ENCODE measurements at regions not wholly inside any gene's neighbourhood (a gene's known extent, or its start where the extent isn't known, plus 50 kb on each side); places are given as distances from the start of the nearest gene placed in this dataset.

GRCh38 chr5:3944930-3945329, 349.3 kb downstream of the IRX1 start:
- Histone ChIP-seq H3K56ac (ENCODE audit: low read length) (no peak overlapping the region), H2BK5ac (ENCODE audit: low read length) (no peak overlapping the region), H3K4ac (ENCODE audit: low read depth, low read length) (no peak overlapping the region), H3K36me3 (ENCODE audit: control insufficient read depth, insufficient read depth, low read length) (no peaks in the 10 kb centered on the region), H4K5ac (ENCODE audit: low read length) (no peak overlapping the region), H3K79me1 (ENCODE audit: low read length) (no peaks in the 10 kb centered on the region), H3K23ac (ENCODE audit: low read length) (no peak overlapping the region), H4K8ac (ENCODE audit: low read depth, low read length) (no peak overlapping the region), H2AK5ac (ENCODE audit: low read length) (no peak overlapping the region), H3K9ac (ENCODE audit: low read length) (no peak overlapping the region), H3K79me2 (ENCODE audit: control insufficient read depth, insufficient read depth, low read length) (no peaks in the 10 kb centered on the region), H3K27ac (ENCODE audit: low read depth, low read length) (no peak overlapping the region), H3K27me3 (ENCODE audit: insufficient read depth, low read length, poor library complexity) (no peaks in the 10 kb centered on the region), H3K18ac (ENCODE audit: low read length) (no peak overlapping the region), H3K4me2 (ENCODE audit: low read length) (no peak overlapping the region), H3K4me1 (ENCODE audit: control insufficient read depth, low read depth, low read length) (no peaks in the 10 kb centered on the region), H2BK120ac (ENCODE audit: low read depth, low read length) (no peak overlapping the region), H2BK15ac (replicated peaks; ENCODE audit: low read depth) (no peak overlapping the region), H3K4me3 (ENCODE audit: low read length) (no peak overlapping the region)
- no peak for DNase-seq
- no CpG with 5 or more reads among the region's 13 CpGs for WGBS (ENCODE audit: extremely low coverage, insufficient coverage, low lambda C conversion rate)

GRCh38 chr5:3948838-3949237, 353.2 kb downstream of the IRX1 start:
- no peak overlapping the region for H2AK5ac ChIP-seq (ENCODE audit: low read length)
- no peak overlapping the region for H3K27ac ChIP-seq (ENCODE audit: low read depth, low read length)
- no peaks in the 10 kb centered on the region for H3K27me3 ChIP-seq (ENCODE audit: insufficient read depth, low read length, poor library complexity)
- no peaks in the 10 kb centered on the region for H3K79me1 ChIP-seq (ENCODE audit: low read length)
- H3K4me2 ChIP-seq (ENCODE audit: low read length) = no peak overlapping the region
- no peak overlapping the region for H2BK15ac ChIP-seq (replicated peaks; ENCODE audit: low read depth)
- no peak overlapping the region for H3K56ac ChIP-seq (ENCODE audit: low read length)
- H3K4me3 ChIP-seq (ENCODE audit: low read length) = no peak overlapping the region
- H3K4me1 ChIP-seq (ENCODE audit: control insufficient read depth, low read depth, low read length) = no peaks in the 10 kb centered on the region
- H3K23ac ChIP-seq (ENCODE audit: low read length) = no peak overlapping the region
- no peak overlapping the region for H2BK120ac ChIP-seq (ENCODE audit: low read depth, low read length)
- no peaks in the 10 kb centered on the region for H3K36me3 ChIP-seq (ENCODE audit: control insufficient read depth, insufficient read depth, low read length)
- no peak overlapping the region for H4K5ac ChIP-seq (ENCODE audit: low read length)
- H2BK5ac ChIP-seq (ENCODE audit: low read length) = no peak overlapping the region
- H3K79me2 ChIP-seq (ENCODE audit: control insufficient read depth, insufficient read depth, low read length) = no peaks in the 10 kb centered on the region
- no peak for DNase-seq
- no CpG with 5 or more reads among the region's 4 CpGs for WGBS (ENCODE audit: extremely low coverage, insufficient coverage, low lambda C conversion rate)
- H4K8ac ChIP-seq (ENCODE audit: low read depth, low read length) = no peak overlapping the region
- no peak overlapping the region for H3K4ac ChIP-seq (ENCODE audit: low read depth, low read length)
- no peak overlapping the region for H3K18ac ChIP-seq (ENCODE audit: low read length)
- no peak overlapping the region for H3K9ac ChIP-seq (ENCODE audit: low read length)

- Histone ChIP-seq H3K4ac (ENCODE audit: low read depth, low read length) (no peak overlapping the region), H3K4me2 (ENCODE audit: low read length) (no peak overlapping the region), H3K9ac (ENCODE audit: low read length) (no peak overlapping the region), H3K27me3 (ENCODE audit: insufficient read depth, low read length, poor library complexity) (no peaks in the 10 kb centered on the region), H3K23ac (ENCODE audit: low read length) (no peak overlapping the region), H3K79me1 (ENCODE audit: low read length) (no peaks in the 10 kb centered on the region), H2BK5ac (ENCODE audit: low read length) (no peak overlapping the region), H2BK120ac (ENCODE audit: low read depth, low read length) (no peak overlapping the region), H3K4me3 (ENCODE audit: low read length) (no peak overlapping the region), H4K8ac (ENCODE audit: low read depth, low read length) (no peak overlapping the region), H3K27ac (ENCODE audit: low read depth, low read length) (no peak overlapping the region), H4K5ac (ENCODE audit: low read length) (no peak overlapping the region), H2AK5ac (ENCODE audit: low read length) (no peak overlapping the region), H3K18ac (ENCODE audit: low read length) (no peak overlapping the region), H3K56ac (ENCODE audit: low read length) (no peak overlapping the region), H3K4me1 (ENCODE audit: control insufficient read depth, low read depth, low read length) (no peaks in the 10 kb centered on the region), H2BK15ac (replicated peaks; ENCODE audit: low read depth) (no peak overlapping the region), H3K36me3 (ENCODE audit: control insufficient read depth, insufficient read depth, low read length) (no peaks in the 10 kb centered on the region), H3K79me2 (ENCODE audit: control insufficient read depth, insufficient read depth, low read length) (no peaks in the 10 kb centered on the region)
- DNase-seq = no peak
- no CpG with 5 or more reads among the region's 3 CpGs for WGBS (ENCODE audit: extremely low coverage, insufficient coverage, low lambda C conversion rate)
Observed at GRCh38 chr5:3954199-3954598, 358.6 kb downstream of the IRX1 start.

GRCh38 chr5:3954633-3955032, 359.0 kb downstream of the IRX1 start:
- Histone ChIP-seq H3K4me3 (ENCODE audit: low read length) (no peak overlapping the region), H2BK120ac (ENCODE audit: low read depth, low read length) (no peak overlapping the region), H3K56ac (ENCODE audit: low read length) (no peak overlapping the region), H2BK5ac (ENCODE audit: low read length) (no peak overlapping the region), H3K36me3 (ENCODE audit: control insufficient read depth, insufficient read depth, low read length) (no peaks in the 10 kb centered on the region), H3K4ac (ENCODE audit: low read depth, low read length) (no peak overlapping the region), H3K4me2 (ENCODE audit: low read length) (no peak overlapping the region), H2BK15ac (replicated peaks; ENCODE audit: low read depth) (no peak overlapping the region), H2AK5ac (ENCODE audit: low read length) (no peak overlapping the region), H3K27ac (ENCODE audit: low read depth, low read length) (no peak overlapping the region), H4K8ac (ENCODE audit: low read depth, low read length) (no peak overlapping the region), H3K79me1 (ENCODE audit: low read length) (no peaks in the 10 kb centered on the region), H3K27me3 (ENCODE audit: insufficient read depth, low read length, poor library complexity) (no peaks in the 10 kb centered on the region), H3K79me2 (ENCODE audit: control insufficient read depth, insufficient read depth, low read length) (no peaks in the 10 kb centered on the region), H3K18ac (ENCODE audit: low read length) (no peak overlapping the region), H3K23ac (ENCODE audit: low read length) (no peak overlapping the region), H3K4me1 (ENCODE audit: control insufficient read depth, low read depth, low read length) (no peaks in the 10 kb centered on the region), H4K5ac (ENCODE audit: low read length) (no peak overlapping the region), H3K9ac (ENCODE audit: low read length) (no peak overlapping the region)
- DNase-seq = no peak
- WGBS (ENCODE audit: extremely low coverage, insufficient coverage, low lambda C conversion rate) = no CpG with 5 or more reads among the region's 6 CpGs

- no peak overlapping the region for H3K23ac ChIP-seq (ENCODE audit: low read length)
- no peak overlapping the region for H3K4me2 ChIP-seq (ENCODE audit: low read length)
- H3K4ac ChIP-seq (ENCODE audit: low read depth, low read length) = no peak overlapping the region
- no peak overlapping the region for H3K18ac ChIP-seq (ENCODE audit: low read length)
- no peak overlapping the region for H4K8ac ChIP-seq (ENCODE audit: low read depth, low read length)
- H3K9ac ChIP-seq (ENCODE audit: low read length) = no peak overlapping the region
- no peaks in the 10 kb centered on the region for H3K4me1 ChIP-seq (ENCODE audit: control insufficient read depth, low read depth, low read length)
- H3K56ac ChIP-seq (ENCODE audit: low read length) = no peak overlapping the region
- H2BK15ac ChIP-seq (replicated peaks; ENCODE audit: low read depth) = no peak overlapping the region
- no peak overlapping the region for H2BK120ac ChIP-seq (ENCODE audit: low read depth, low read length)
- no peaks in the 10 kb centered on the region for H3K36me3 ChIP-seq (ENCODE audit: control insufficient read depth, insufficient read depth, low read length)
- H3K27me3 ChIP-seq (ENCODE audit: insufficient read depth, low read length, poor library complexity) = no peaks in the 10 kb centered on the region
- no peaks in the 10 kb centered on the region for H3K79me2 ChIP-seq (ENCODE audit: control insufficient read depth, insufficient read depth, low read length)
- H3K79me1 ChIP-seq (ENCODE audit: low read length) = no peaks in the 10 kb centered on the region
- H2BK5ac ChIP-seq (ENCODE audit: low read length) = no peak overlapping the region
- H4K5ac ChIP-seq (ENCODE audit: low read length) = no peak overlapping the region
- H2AK5ac ChIP-seq (ENCODE audit: low read length) = no peak overlapping the region
- no peak overlapping the region for H3K4me3 ChIP-seq (ENCODE audit: low read length)
- no peak overlapping the region for H3K27ac ChIP-seq (ENCODE audit: low read depth, low read length)
- no peak for DNase-seq
- no CpG with 5 or more reads among the region's 7 CpGs for WGBS (ENCODE audit: extremely low coverage, insufficient coverage, low lambda C conversion rate)
Observed at GRCh38 chr5:3957658-3958057, 362.0 kb downstream of the IRX1 start.

- no peaks in the 10 kb centered on the region for H3K4me1 ChIP-seq (ENCODE audit: control insufficient read depth, low read depth, low read length)
- H3K36me3 ChIP-seq (ENCODE audit: control insufficient read depth, insufficient read depth, low read length) = no peaks in the 10 kb centered on the region
- no peak overlapping the region for H3K4me2 ChIP-seq (ENCODE audit: low read length)
- H3K9ac ChIP-seq (ENCODE audit: low read length) = no peak overlapping the region
- H3K27ac ChIP-seq (ENCODE audit: low read depth, low read length) = no peak overlapping the region
- peak; percentile 16 for DNase-seq
- H3K23ac ChIP-seq (ENCODE audit: low read length) = no peak overlapping the region
- H2BK5ac ChIP-seq (ENCODE audit: low read length) = no peak overlapping the region
- no peak overlapping the region for H2AK5ac ChIP-seq (ENCODE audit: low read length)
- no peak overlapping the region for H4K5ac ChIP-seq (ENCODE audit: low read length)
- no peak overlapping the region for H4K8ac ChIP-seq (ENCODE audit: low read depth, low read length)
- H3K79me1 ChIP-seq (ENCODE audit: low read length) = no peaks in the 10 kb centered on the region
- no peak overlapping the region for H3K4me3 ChIP-seq (ENCODE audit: low read length)
- H3K18ac ChIP-seq (ENCODE audit: low read length) = no peak overlapping the region
- no peaks in the 10 kb centered on the region for H3K27me3 ChIP-seq (ENCODE audit: insufficient read depth, low read length, poor library complexity)
- H2BK120ac ChIP-seq (ENCODE audit: low read depth, low read length) = no peak overlapping the region
- H3K4ac ChIP-seq (ENCODE audit: low read depth, low read length) = no peak overlapping the region
- H3K56ac ChIP-seq (ENCODE audit: low read length) = no peak overlapping the region
- WGBS (ENCODE audit: extremely low coverage, insufficient coverage, low lambda C conversion rate) = no CpG with 5 or more reads among the region's 6 CpGs
- H2BK15ac ChIP-seq (replicated peaks; ENCODE audit: low read depth) = no peak overlapping the region
- H3K79me2 ChIP-seq (ENCODE audit: control insufficient read depth, insufficient read depth, low read length) = no peaks in the 10 kb centered on the region
Observed at GRCh38 chr5:3958389-3958788, 362.8 kb downstream of the IRX1 start.
